ENCODE measurements at regions not wholly inside any gene's neighbourhood (a gene's known extent, or its start where the extent isn't known, plus 50 kb on each side); places are given as distances from the start of the nearest gene placed in this dataset.

- peaks cover under 1% of the 10 kb centered on the region for H3K9me3 Mint-ChIP-seq (ENCODE audit: low read depth)
- no peak for TF ChIP-seq CTCF (IDR thresholded peaks at IDR 0.05; ENCODE audit: unreplicated experiment)
- H3K36me3 Mint-ChIP-seq (ENCODE audit: insufficient read depth) = no peaks in the 10 kb centered on the region
- no peak overlapping the region for H3K27ac Mint-ChIP-seq
- H3K4me3 Mint-ChIP-seq (ENCODE audit: low read depth) = no peak overlapping the region
- peaks cover 3% of the 10 kb centered on the region for H3K4me1 Mint-ChIP-seq (ENCODE audit: low read depth)
- no peaks in the 10 kb centered on the region for H3K27me3 Mint-ChIP-seq
- no peak for DNase-seq (ENCODE audit: low spot score, unreplicated experiment)
These were observed 490.4 kb downstream of the NR4A2 start for GRCh38 chr2:155842103-155842502.

- H3K9me3 Mint-ChIP-seq (ENCODE audit: low read depth) = no peaks in the 10 kb centered on the region
- H3K27me3 Mint-ChIP-seq = no peaks in the 10 kb centered on the region
- TF ChIP-seq CTCF (IDR thresholded peaks at IDR 0.05; ENCODE audit: unreplicated experiment) = no peak
- H3K36me3 Mint-ChIP-seq (ENCODE audit: insufficient read depth) = no peaks in the 10 kb centered on the region
- H3K4me1 Mint-ChIP-seq (ENCODE audit: low read depth) = peaks cover 3% of the 10 kb centered on the region
- no peak for DNase-seq (ENCODE audit: low spot score, unreplicated experiment)
- no peak overlapping the region for H3K4me3 Mint-ChIP-seq (ENCODE audit: low read depth)
- no peak overlapping the region for H3K27ac Mint-ChIP-seq
These were observed 491.1 kb downstream of the NR4A2 start for GRCh38 chr2:155841442-155841841.

- Mint-ChIP-seq H3K27ac (no peak overlapping the region), H3K4me1 (ENCODE audit: low read depth) (peaks cover 3% of the 10 kb centered on the region), H3K9me3 (ENCODE audit: low read depth) (no peaks in the 10 kb centered on the region), H3K4me3 (ENCODE audit: low read depth) (no peak overlapping the region), H3K36me3 (ENCODE audit: insufficient read depth) (no peaks in the 10 kb centered on the region), H3K27me3 (no peaks in the 10 kb centered on the region)
- no peak for TF ChIP-seq CTCF (IDR thresholded peaks at IDR 0.05; ENCODE audit: unreplicated experiment)
- DNase-seq (ENCODE audit: low spot score, unreplicated experiment) = no peak
These were observed 491.9 kb downstream of the NR4A2 start for GRCh38 chr2:155840661-155841060.

- DNase-seq (ENCODE audit: low spot score, unreplicated experiment) = no peak
- no peaks in the 10 kb centered on the region for H3K36me3 Mint-ChIP-seq (ENCODE audit: insufficient read depth)
- peaks cover 3% of the 10 kb centered on the region for H3K4me1 Mint-ChIP-seq (ENCODE audit: low read depth)
- TF ChIP-seq CTCF (IDR thresholded peaks at IDR 0.05; ENCODE audit: unreplicated experiment) = no peak
- H3K4me3 Mint-ChIP-seq (ENCODE audit: low read depth) = no peak overlapping the region
- no peaks in the 10 kb centered on the region for H3K9me3 Mint-ChIP-seq (ENCODE audit: low read depth)
- H3K27ac Mint-ChIP-seq = no peak overlapping the region
- no peaks in the 10 kb centered on the region for H3K27me3 Mint-ChIP-seq
These were observed 492.5 kb downstream of the NR4A2 start for GRCh38 chr2:155839991-155840390.

- Mint-ChIP-seq H3K36me3 (ENCODE audit: insufficient read depth) (no peaks in the 10 kb centered on the region), H3K4me1 (ENCODE audit: low read depth) (peaks cover 2% of the 10 kb centered on the region), H3K9me3 (ENCODE audit: low read depth) (no peaks in the 10 kb centered on the region), H3K27ac (no peak overlapping the region), H3K27me3 (no peaks in the 10 kb centered on the region), H3K4me3 (ENCODE audit: low read depth) (no peak overlapping the region)
- no peak for DNase-seq (ENCODE audit: low spot score, unreplicated experiment)
- TF ChIP-seq CTCF (IDR thresholded peaks at IDR 0.05; ENCODE audit: unreplicated experiment) = no peak
These were observed 493.1 kb downstream of the NR4A2 start for GRCh38 chr2:155839436-155839835.

Measured in progenitor cell of endocrine pancreas (in vitro differentiated cells).